ENCODE measurements at regions not wholly inside any gene's neighbourhood (a gene's known extent, or its start where the extent isn't known, plus 50 kb on each side); places are given as distances from the start of the nearest gene placed in this dataset.

GRCh38 chr3:13176445-13176844, 103.2 kb upstream of the IQSEC1 start:
- Histone ChIP-seq H3K27ac (ENCODE audit: low read depth, low read length) (no peak overlapping the region), H3K27me3 (ENCODE audit: control insufficient read depth in 3 of 3, insufficient read depth in 3 of 3, low read length in 3 of 3) (no peaks in the 10 kb centered on the region), H3K9me3 (ENCODE audit: control insufficient read depth in 3 of 3, low read length in 3 of 3) (peaks cover 0 to 7% (median 5%) of the 10 kb centered on the region in 3 donors), H3K4me3 (ENCODE audit: low read length in 3 of 3) (no peak overlapping the region), H3K36me3 (ENCODE audit: control insufficient read depth in 3 of 3, insufficient read depth in 3 of 3, low read length in 3 of 3) (no peaks in the 10 kb centered on the region), H3K9ac (ENCODE audit: low read depth in 1 of 3, low read length in 3 of 3) (no peak overlapping the region), H3K4me1 (ENCODE audit: control insufficient read depth in 3 of 3, insufficient read depth in 3 of 3, low read length in 3 of 3) (no peaks in the 10 kb centered on the region)

- Histone ChIP-seq H3K36me3 (ENCODE audit: control insufficient read depth in 3 of 3, insufficient read depth in 3 of 3, low read length in 3 of 3) (no peaks in the 10 kb centered on the region), H3K4me1 (ENCODE audit: control insufficient read depth in 3 of 3, insufficient read depth in 3 of 3, low read length in 3 of 3) (no peaks in the 10 kb centered on the region)
These were observed 101.5 kb upstream of the IQSEC1 start for GRCh38 chr3:13174803-13175135.

GRCh38 chr3:13174011-13174802, 101.0 kb upstream of the IQSEC1 start:
- H3K4me1 ChIP-seq (ENCODE audit: control insufficient read depth in 3 of 3, insufficient read depth in 3 of 3, low read length in 3 of 3), result no peaks in the 10 kb centered on the region
- H3K27me3 ChIP-seq (ENCODE audit: control insufficient read depth in 3 of 3, insufficient read depth in 3 of 3, low read length in 3 of 3), result no peaks in the 10 kb centered on the region

More at GRCh38 chr3:13174803-13175135, 101.5 kb upstream of the IQSEC1 start:
- Histone ChIP-seq H3K27me3 (ENCODE audit: control insufficient read depth in 3 of 3, insufficient read depth in 3 of 3, low read length in 3 of 3) (no peaks in the 10 kb centered on the region), H3K4me3 (ENCODE audit: low read length in 3 of 3) (no peak overlapping the region), H3K9me3 (ENCODE audit: control insufficient read depth in 3 of 3, low read length in 3 of 3) (peaks cover 0 to 7% (median 5%) of the 10 kb centered on the region in 3 donors), H3K27ac (ENCODE audit: low read depth, low read length) (no peak overlapping the region), H3K9ac (ENCODE audit: low read depth in 1 of 3, low read length in 3 of 3) (no peak overlapping the region)

GRCh38 chr3:13173186-13173585, 100.0 kb upstream of the IQSEC1 start:
- Histone ChIP-seq H3K36me3 (ENCODE audit: control insufficient read depth in 3 of 3, insufficient read depth in 3 of 3, low read length in 3 of 3) (no peaks in the 10 kb centered on the region), H3K27ac (ENCODE audit: low read depth, low read length) (no peak overlapping the region), H3K4me1 (ENCODE audit: control insufficient read depth in 3 of 3, insufficient read depth in 3 of 3, low read length in 3 of 3) (no peaks in the 10 kb centered on the region), H3K27me3 (ENCODE audit: control insufficient read depth in 3 of 3, insufficient read depth in 3 of 3, low read length in 3 of 3) (no peaks in the 10 kb centered on the region), H3K9ac (ENCODE audit: low read depth in 1 of 3, low read length in 3 of 3) (no peak overlapping the region), H3K4me3 (ENCODE audit: low read length in 3 of 3) (no peak overlapping the region), H3K9me3 (ENCODE audit: control insufficient read depth in 3 of 3, low read length in 3 of 3) (no peaks in the 10 kb centered on the region)

More at GRCh38 chr3:13174011-13174802, 101.0 kb upstream of the IQSEC1 start:
- H3K9ac ChIP-seq (ENCODE audit: low read depth in 1 of 3, low read length in 3 of 3), result no peak overlapping the region
- H3K36me3 ChIP-seq (ENCODE audit: control insufficient read depth in 3 of 3, insufficient read depth in 3 of 3, low read length in 3 of 3), result no peaks in the 10 kb centered on the region
- peaks cover 0 to 7% (median 3%) of the 10 kb centered on the region in 3 donors for H3K9me3 ChIP-seq (ENCODE audit: control insufficient read depth in 3 of 3, low read length in 3 of 3)
- H3K4me3 ChIP-seq (ENCODE audit: low read length in 3 of 3), result no peak overlapping the region
- no peak overlapping the region for H3K27ac ChIP-seq (ENCODE audit: low read depth, low read length)

- H3K9me3 ChIP-seq (ENCODE audit: control insufficient read depth in 3 of 3, low read length in 3 of 3), result no peaks in the 10 kb centered on the region
- no peaks in the 10 kb centered on the region for H3K4me1 ChIP-seq (ENCODE audit: control insufficient read depth in 3 of 3, insufficient read depth in 3 of 3, low read length in 3 of 3)
- H3K27me3 ChIP-seq (ENCODE audit: control insufficient read depth in 3 of 3, insufficient read depth in 3 of 3, low read length in 3 of 3), result no peaks in the 10 kb centered on the region
- H3K9ac ChIP-seq (ENCODE audit: low read depth in 1 of 3, low read length in 3 of 3), result no peak overlapping the region
- no peak overlapping the region for H3K27ac ChIP-seq (ENCODE audit: low read depth, low read length)
- no peaks in the 10 kb centered on the region for H3K36me3 ChIP-seq (ENCODE audit: control insufficient read depth in 3 of 3, insufficient read depth in 3 of 3, low read length in 3 of 3)
- H3K4me3 ChIP-seq (ENCODE audit: low read length in 3 of 3), result no peak overlapping the region
These were observed 99.4 kb upstream of the IQSEC1 start for GRCh38 chr3:13172644-13173013.

- no peak overlapping the region for H3K4me3 ChIP-seq (ENCODE audit: low read length in 3 of 3)
- no peaks in the 10 kb centered on the region for H3K36me3 ChIP-seq (ENCODE audit: control insufficient read depth in 3 of 3, insufficient read depth in 3 of 3, low read length in 3 of 3)
- no peaks in the 10 kb centered on the region for H3K27me3 ChIP-seq (ENCODE audit: control insufficient read depth in 3 of 3, insufficient read depth in 3 of 3, low read length in 3 of 3)
- H3K9me3 ChIP-seq (ENCODE audit: control insufficient read depth in 3 of 3, low read length in 3 of 3), result no peaks in the 10 kb centered on the region
- no peak overlapping the region for H3K27ac ChIP-seq (ENCODE audit: low read depth, low read length)
- H3K4me1 ChIP-seq (ENCODE audit: control insufficient read depth in 3 of 3, insufficient read depth in 3 of 3, low read length in 3 of 3), result no peaks in the 10 kb centered on the region
- H3K9ac ChIP-seq (ENCODE audit: low read depth in 1 of 3, low read length in 3 of 3), result no peak overlapping the region
These were observed 98.7 kb upstream of the IQSEC1 start for GRCh38 chr3:13171704-13172643.

GRCh38 chr3:13170317-13170716, 97.1 kb upstream of the IQSEC1 start:
- Histone ChIP-seq H3K9ac (ENCODE audit: low read depth in 1 of 3, low read length in 3 of 3) (no peak overlapping the region), H3K27me3 (ENCODE audit: control insufficient read depth in 3 of 3, insufficient read depth in 3 of 3, low read length in 3 of 3) (peaks cover 0 to 5% (median 0%) of the 10 kb centered on the region in 3 donors), H3K4me1 (ENCODE audit: control insufficient read depth in 3 of 3, insufficient read depth in 3 of 3, low read length in 3 of 3) (no peaks in the 10 kb centered on the region), H3K27ac (ENCODE audit: low read depth, low read length) (no peak overlapping the region), H3K4me3 (ENCODE audit: low read length in 3 of 3) (no peak overlapping the region), H3K36me3 (ENCODE audit: control insufficient read depth in 3 of 3, insufficient read depth in 3 of 3, low read length in 3 of 3) (no peaks in the 10 kb centered on the region), H3K9me3 (ENCODE audit: control insufficient read depth in 3 of 3, low read length in 3 of 3) (no peaks in the 10 kb centered on the region)

- H3K9me3 ChIP-seq (ENCODE audit: control insufficient read depth in 3 of 3, low read length in 3 of 3), result no peaks in the 10 kb centered on the region
- peaks cover 0 to 5% (median 0%) of the 10 kb centered on the region in 3 donors for H3K27me3 ChIP-seq (ENCODE audit: control insufficient read depth in 3 of 3, insufficient read depth in 3 of 3, low read length in 3 of 3)
- H3K36me3 ChIP-seq (ENCODE audit: control insufficient read depth in 3 of 3, insufficient read depth in 3 of 3, low read length in 3 of 3), result no peaks in the 10 kb centered on the region
- H3K9ac ChIP-seq (ENCODE audit: low read depth in 1 of 3, low read length in 3 of 3), result no peak overlapping the region
- H3K27ac ChIP-seq (ENCODE audit: low read depth, low read length), result no peak overlapping the region
- H3K4me3 ChIP-seq (ENCODE audit: low read length in 3 of 3), result no peak overlapping the region
- no peaks in the 10 kb centered on the region for H3K4me1 ChIP-seq (ENCODE audit: control insufficient read depth in 3 of 3, insufficient read depth in 3 of 3, low read length in 3 of 3)
These were observed 95.2 kb upstream of the IQSEC1 start for GRCh38 chr3:13168391-13168790.

GRCh38 chr3:13167829-13168228, 94.6 kb upstream of the IQSEC1 start:
- H3K27ac ChIP-seq (ENCODE audit: low read depth, low read length), result no peak overlapping the region
- H3K9me3 ChIP-seq (ENCODE audit: control insufficient read depth in 3 of 3, low read length in 3 of 3), result no peaks in the 10 kb centered on the region
- no peak overlapping the region for H3K9ac ChIP-seq (ENCODE audit: low read depth in 1 of 3, low read length in 3 of 3)
- no peaks in the 10 kb centered on the region for H3K36me3 ChIP-seq (ENCODE audit: control insufficient read depth in 3 of 3, insufficient read depth in 3 of 3, low read length in 3 of 3)
- no peaks in the 10 kb centered on the region for H3K4me1 ChIP-seq (ENCODE audit: control insufficient read depth in 3 of 3, insufficient read depth in 3 of 3, low read length in 3 of 3)
- H3K4me3 ChIP-seq (ENCODE audit: low read length in 3 of 3), result no peak overlapping the region
- peaks cover 0 to 5% (median 0%) of the 10 kb centered on the region in 3 donors for H3K27me3 ChIP-seq (ENCODE audit: control insufficient read depth in 3 of 3, insufficient read depth in 3 of 3, low read length in 3 of 3)

Data from skeletal muscle tissue (tissue), 3 donors.